ENCODE measurements at regions not wholly inside any gene's neighbourhood (a gene's known extent, or its start where the extent isn't known, plus 50 kb on each side); places are given as distances from the start of the nearest gene placed in this dataset.

DNA sequence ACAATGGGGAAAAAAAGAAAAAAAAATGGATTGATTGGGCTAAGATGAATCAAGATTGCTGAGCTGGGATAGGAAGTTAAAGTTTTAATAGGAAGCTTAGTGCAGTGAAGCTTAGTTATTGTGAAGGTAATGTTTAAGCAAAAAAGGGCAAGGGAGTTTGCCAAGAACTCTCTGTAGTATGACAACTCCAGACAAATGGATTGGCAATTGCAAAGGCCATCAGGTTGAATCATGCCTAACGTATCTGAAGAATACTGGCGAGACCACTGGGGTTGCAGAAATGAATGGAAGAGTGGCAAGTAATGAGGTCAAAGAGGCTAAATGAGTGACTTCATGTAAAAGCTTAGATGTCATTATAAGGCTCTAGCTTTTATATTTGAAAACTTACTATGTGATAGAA, 1654.0 kb downstream of the PCDH7 start:
- no peak for DNase-seq

- no peak for DNase-seq
Measured at GRCh38 chr4:32393806-32394205, 1673.6 kb downstream of the PCDH7 start.

- no peak for DNase-seq
Measured at GRCh38 chr4:32394255-32394654, 1674.1 kb downstream of the PCDH7 start.

DNA sequence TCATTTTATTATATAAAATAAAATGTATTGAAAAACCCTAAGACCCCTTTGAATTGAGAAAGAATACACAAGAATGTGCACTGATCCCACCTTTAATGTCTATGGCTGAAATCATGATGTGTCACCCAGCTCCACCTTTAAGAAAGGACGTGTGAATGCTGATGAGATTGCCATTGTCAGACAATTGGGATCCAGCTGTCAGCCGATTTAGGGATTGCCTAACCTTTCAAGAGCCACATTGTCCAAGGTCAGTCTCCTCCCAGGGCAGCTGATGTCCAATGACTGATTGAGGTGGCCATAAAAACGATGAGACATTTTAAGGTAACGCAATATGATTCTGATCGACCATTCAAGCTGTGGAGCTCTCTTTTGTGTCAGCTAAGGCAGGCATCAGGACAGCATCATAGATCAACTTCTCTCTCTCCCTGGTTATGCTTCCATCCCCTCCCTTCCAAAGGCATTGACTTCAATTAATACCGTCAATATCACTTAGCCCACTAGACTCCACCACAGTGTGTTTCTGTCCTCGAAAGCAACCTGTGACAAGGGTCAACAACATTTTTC, 1676.4 kb downstream of the PCDH7 start:
- DNase-seq: no peak

- DNase-seq: no peak
Measured at GRCh38 chr4:32400870-32401269, 1680.7 kb downstream of the PCDH7 start.

DNA sequence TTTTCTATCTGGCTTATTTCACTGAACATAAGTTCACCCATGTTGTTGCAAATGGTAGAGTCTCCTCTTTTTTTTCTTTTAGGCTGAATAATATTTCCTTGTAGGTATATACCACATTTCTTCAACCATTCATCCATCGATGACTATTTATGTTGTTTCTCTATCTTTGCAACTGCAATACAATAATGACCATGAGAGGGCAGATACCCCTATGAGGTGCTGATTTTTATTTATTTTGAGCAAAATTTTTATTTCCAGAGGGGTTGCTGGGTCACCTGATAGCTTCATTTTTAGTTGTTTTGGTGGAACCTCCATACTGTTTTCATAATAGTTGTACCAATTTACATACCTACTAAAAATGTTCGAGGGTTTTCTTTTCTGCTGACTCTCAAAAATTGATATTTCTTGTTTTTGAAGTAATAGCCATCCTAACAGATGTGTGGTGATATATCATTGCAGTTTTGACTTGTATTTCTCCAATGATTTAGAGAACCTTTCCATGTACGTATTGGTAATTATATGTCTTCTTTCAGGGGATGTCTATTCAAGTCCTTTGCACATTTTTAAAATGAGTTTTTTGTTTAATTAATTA, 1697.0 kb downstream of the PCDH7 start:
- no peak for DNase-seq

- DNase-seq: no peak
Measured at GRCh38 chr4:32423267-32423666, 1703.1 kb downstream of the PCDH7 start.

- DNase-seq: no peak
Measured at GRCh38 chr4:32425243-32425642, 1705.1 kb downstream of the PCDH7 start.

- no peak for DNase-seq
Measured at GRCh38 chr4:32427566-32427965, 1707.4 kb downstream of the PCDH7 start.

- no peak for DNase-seq
Measured at GRCh38 chr4:32429151-32429550, 1709.0 kb downstream of the PCDH7 start.

DNA sequence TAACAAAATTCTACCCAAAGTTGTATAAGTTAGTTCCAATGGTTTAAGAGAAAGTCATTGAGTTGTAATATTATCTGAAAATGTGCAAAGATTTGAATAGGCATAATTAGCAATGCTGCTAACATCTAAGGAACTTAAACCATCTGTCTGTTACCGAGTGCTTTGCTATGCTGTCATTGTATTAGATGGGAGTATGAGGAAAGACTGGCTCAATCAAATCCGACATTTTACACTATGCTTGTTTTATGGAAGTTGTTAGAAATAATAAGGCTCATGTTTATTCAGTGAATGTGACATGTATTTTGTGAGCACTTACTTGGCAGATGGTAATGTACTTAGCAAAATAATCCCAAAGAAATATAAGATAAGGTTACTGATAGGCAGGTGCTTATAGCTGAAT, 1715.1 kb downstream of the PCDH7 start:
- no peak for DNase-seq

- DNase-seq: no peak
Measured at GRCh38 chr4:32436816-32437215, 1716.6 kb downstream of the PCDH7 start.

DNA sequence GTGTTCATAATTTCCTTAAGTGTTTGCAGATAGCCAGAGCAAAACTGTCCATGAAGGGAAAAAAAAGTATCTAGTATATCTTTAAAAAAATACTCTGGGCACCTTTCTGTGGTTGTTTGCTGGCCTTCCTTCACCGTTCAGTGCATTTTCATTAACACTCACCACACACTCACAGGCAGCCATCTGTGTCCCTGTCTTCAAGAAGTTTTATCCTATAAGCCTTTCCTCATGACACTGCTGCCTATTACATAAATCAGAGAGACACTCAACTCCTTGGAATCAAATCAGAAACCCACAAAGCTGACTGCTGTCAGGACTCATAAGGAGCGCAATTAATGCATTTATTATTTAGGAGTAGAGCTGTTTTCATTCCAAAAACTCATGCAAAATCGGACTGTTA, 1720.2 kb downstream of the PCDH7 start:
- DNase-seq: no peak

- DNase-seq: no peak
Measured at GRCh38 chr4:32454482-32454881, 1734.3 kb downstream of the PCDH7 start.

- DNase-seq: no peak
Measured at GRCh38 chr4:32455231-32455630, 1735.1 kb downstream of the PCDH7 start.

DNA sequence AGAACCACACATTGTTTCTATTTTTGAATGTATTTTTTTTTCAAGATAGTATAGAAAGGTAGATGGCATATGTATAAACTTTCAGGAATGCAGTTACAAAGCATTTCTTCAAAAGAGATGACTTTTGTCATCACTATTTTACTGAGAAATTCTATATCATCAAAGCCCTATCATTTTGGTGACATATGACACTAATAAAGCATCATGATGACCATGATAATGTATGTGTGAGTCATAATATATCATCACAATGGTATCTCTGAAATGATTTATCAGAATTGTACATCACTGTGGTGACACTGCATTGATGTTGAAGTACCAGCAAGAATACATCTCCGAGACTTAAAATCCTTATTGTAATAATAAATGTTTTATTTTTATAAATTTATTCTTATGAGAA, 1740.8 kb downstream of the PCDH7 start:
- DNase-seq: no peak

GRCh38 chr4:32462944-32463343, 1742.8 kb downstream of the PCDH7 start:
- peak; percentile 0 for DNase-seq

GRCh38 chr4:32470087-32470585, 1750.0 kb downstream of the PCDH7 start:
- DNase-seq: no peak

GRCh38 chr4:32472918-32473317, 1752.7 kb downstream of the PCDH7 start:
- DNase-seq: no peak

- DNase-seq: no peak
Measured at GRCh38 chr4:32475710-32476109, 1755.5 kb downstream of the PCDH7 start.

DNA sequence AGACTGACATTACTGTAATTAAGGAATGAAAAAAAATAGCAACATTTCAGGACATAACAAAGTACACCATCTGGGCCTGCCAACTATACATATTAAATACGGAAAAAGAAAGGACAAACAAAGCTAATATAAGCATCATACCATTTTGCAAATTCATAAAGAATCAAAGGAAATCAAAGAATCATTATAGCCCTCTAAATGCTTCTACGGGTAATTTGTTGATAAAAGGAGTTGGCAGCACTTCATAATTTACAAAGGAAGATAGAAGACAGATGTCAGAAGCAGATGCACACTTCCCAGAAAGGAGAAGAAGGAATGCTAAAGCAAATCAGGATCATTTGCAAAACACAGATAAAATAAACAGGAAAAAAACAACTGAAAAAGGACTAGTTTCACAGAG, 1757.3 kb downstream of the PCDH7 start:
- DNase-seq: no peak

GRCh38 chr4:32485956-32486355, 1765.8 kb downstream of the PCDH7 start:
- no peak for DNase-seq

- DNase-seq: no peak
Measured at GRCh38 chr4:32488690-32489089, 1768.5 kb downstream of the PCDH7 start.

- DNase-seq: no peak
Measured at GRCh38 chr4:32499171-32499570, 1779.0 kb downstream of the PCDH7 start.

- DNase-seq: no peak
Measured at GRCh38 chr4:32503241-32503640, 1783.1 kb downstream of the PCDH7 start.

Data from activated CD4-positive, alpha-beta T cell treated with anti-CD3 and anti-CD28 coated beads, Interleukin-10, Interleukin-2, amounts not matched to agents 100 ng/mL and 50 ng/mL, durations not matched to agents 16 hours and 8 hours (primary cell).